Stimulated activated CD8-positive, alpha-beta memory T cell treated with anti-CD3 and anti-CD28 coated beads, Interleukin-4, amount 100 ng/mL, for 24 hours (primary cell): ENCODE measurements at regions not wholly inside any gene's neighbourhood (a gene's known extent, or its start where the extent isn't known, plus 50 kb on each side); places are given as distances from the start of the nearest gene placed in this dataset.

Experiments used
- DNase-seq: peaks from one replicate; pipeline ENCODE4 v3.0.0-alpha.2; 2020; ENCODE audit warnings: low read depth

GRCh38 chr13:77480066-77480465 is 55.4 kb upstream of the SCEL start:
- DNase-seq = no peak

- no peak for DNase-seq
Observed at GRCh38 chr13:77479326-77479725, 56.2 kb upstream of the SCEL start.

GRCh38 chr13:77477299-77477848 is 58.1 kb upstream of the SCEL start:
- DNase-seq = no peak

GRCh38 chr13:77476456-77476855 is 59.0 kb upstream of the SCEL start:
- DNase-seq = no peak

GRCh38 chr13:77475345-77476084 is 60.0 kb upstream of the SCEL start:
- DNase-seq = no peak

- DNase-seq = no peak
Observed at GRCh38 chr13:77470986-77471385, 64.5 kb upstream of the SCEL start.

- DNase-seq = no peak
Observed at GRCh38 chr13:77466753-77467422, 68.6 kb upstream of the SCEL start.

GRCh38 chr13:77465603-77466195 is 69.8 kb upstream of the SCEL start:
- DNase-seq = no peak

- no peak for DNase-seq
Observed at GRCh38 chr13:77460195-77460594, 75.3 kb upstream of the SCEL start.

GRCh38 chr13:77459592-77459991 is 75.9 kb upstream of the SCEL start:
- DNase-seq = no peak

- DNase-seq = no peak
Observed at GRCh38 chr13:77458736-77459135, 76.8 kb upstream of the SCEL start.

- no peak for DNase-seq
Observed at GRCh38 chr13:77457966-77458365, 77.5 kb upstream of the SCEL start.

GRCh38 chr13:77456271-77456670 is 79.2 kb upstream of the SCEL start:
- DNase-seq = no peak

GRCh38 chr13:77449265-77449664 is 86.2 kb upstream of the SCEL start:
- DNase-seq = no peak

GRCh38 chr13:77448689-77449088 is 86.8 kb upstream of the SCEL start:
- no peak for DNase-seq

- DNase-seq = no peak
Observed at GRCh38 chr13:77443511-77443910, 92.0 kb upstream of the SCEL start.

- no peak for DNase-seq
Observed at GRCh38 chr13:77437267-77437666, 98.2 kb upstream of the SCEL start.

GRCh38 chr13:77434289-77434688 is 101.2 kb upstream of the SCEL start:
- no peak for DNase-seq

GRCh38 chr13:77431449-77431848 is 104.1 kb upstream of the SCEL start:
- DNase-seq = no peak

GRCh38 chr13:77430377-77430951 is 103.6 kb upstream of the MYCBP2 start:
- no peak for DNase-seq

GRCh38 chr13:77429320-77430142 is 102.6 kb upstream of the MYCBP2 start:
- peak; percentile 41 for DNase-seq

GRCh38 chr13:77425705-77426104 is 98.8 kb upstream of the MYCBP2 start:
- DNase-seq = no peak
